Astrocyte (in vitro differentiated cells and primary cell): ENCODE measurements at regions not wholly inside any gene's neighbourhood (a gene's known extent, or its start where the extent isn't known, plus 50 kb on each side); places are given as distances from the start of the nearest gene placed in this dataset.

Source experiments
- DNase-seq: peaks from one replicate; pipeline ENCODE4 v3.0.0-alpha.2; 2010; ENCODE audit warnings: low read depth
- FAIRE-seq: peaks from 2 replicates; lab custom pipeline; 2011; peaks lifted over from hg19 to GRCh38; lab: Jason Lieb, UNC
- H2AFZ ChIP-seq: 2 replicates; pipeline ENCODE4 v1.6.0; 2012; ENCODE audit warnings: low read depth, low read length, inconsistent platforms
- H3K27ac ChIP-seq: 2 replicates; pipeline ENCODE4 v1.5.1; 2011; ENCODE audit warnings: low read depth, low read length, inconsistent platforms
- H3K27me3 ChIP-seq: 2 replicates; pipeline ENCODE4 v1.6.0; 2011; ENCODE audit warnings: low read length, inconsistent platforms; ENCODE audit not compliant: insufficient read depth
- H3K36me3 ChIP-seq: 2 replicates; pipeline ENCODE4 v1.5.1; 2011; ENCODE audit warnings: low read length, inconsistent platforms; ENCODE audit not compliant: insufficient read depth
- H3K4me1 ChIP-seq: 2 replicates; pipeline ENCODE4 v1.5.1; 2011; ENCODE audit warnings: low read length, inconsistent platforms; ENCODE audit not compliant: insufficient read depth
- H3K4me2 ChIP-seq: 2 replicates; pipeline ENCODE4 v1.6.0; 2012; ENCODE audit warnings: low read length, inconsistent platforms
- H3K4me3 ChIP-seq: 2 replicates; pipeline ENCODE4 v1.5.1; 2011; ENCODE audit warnings: low read depth, mild to moderate bottlenecking, low read length, inconsistent platforms; ENCODE audit not compliant: insufficient read depth
- H3K79me2 ChIP-seq: 2 replicates; pipeline ENCODE4 v1.6.0; 2012; ENCODE audit warnings: mild to moderate bottlenecking, low read length, inconsistent platforms; ENCODE audit not compliant: insufficient read depth
- H3K9ac ChIP-seq: 2 replicates; pipeline ENCODE4 v1.6.0; 2012; ENCODE audit warnings: mild to moderate bottlenecking, low read length, inconsistent platforms
- H3K9me3 ChIP-seq: 2 replicates; pipeline ENCODE4 v1.5.1; 2012; ENCODE audit warnings: low read depth, mild to moderate bottlenecking, low read length, inconsistent platforms; ENCODE audit not compliant: insufficient read depth
- H4K20me1 ChIP-seq: 2 replicates; pipeline ENCODE4 v1.6.0; 2012; ENCODE audit warnings: low read length, inconsistent platforms; ENCODE audit not compliant: insufficient read depth
- H3K27ac Mint-ChIP-seq: one replicate; pipeline ENCODE4 v1.8.0; 2021; ENCODE audit warnings: mild to moderate bottlenecking, mixed read lengths; ENCODE audit not compliant: unreplicated experiment
- H3K27me3 Mint-ChIP-seq: one replicate; pipeline ENCODE4 v1.8.0; 2021; ENCODE audit warnings: low read depth, mixed read lengths; ENCODE audit not compliant: unreplicated experiment
- H3K36me3 Mint-ChIP-seq: one replicate; pipeline ENCODE4 v1.8.0; 2021; ENCODE audit warnings: low read depth, mixed read lengths; ENCODE audit not compliant: unreplicated experiment
- H3K4me1 Mint-ChIP-seq: one replicate; pipeline ENCODE4 v1.8.0; 2021; ENCODE audit warnings: low read depth, mixed read lengths; ENCODE audit not compliant: unreplicated experiment
- H3K4me3 Mint-ChIP-seq: one replicate; pipeline ENCODE4 v1.8.0; 2021; ENCODE audit warnings: mild to moderate bottlenecking, moderate library complexity, mixed read lengths; ENCODE audit not compliant: unreplicated experiment
- H3K9me3 Mint-ChIP-seq: one replicate; pipeline ENCODE4 v1.8.0; 2021; ENCODE audit warnings: mild to moderate bottlenecking, mixed read lengths; ENCODE audit not compliant: unreplicated experiment
- CTCF ChIP-seq: IDR thresholded peaks from 2 replicates; pipeline ENCODE4 v1.5.1; 2011; ENCODE audit warnings: low read depth, mild to moderate bottlenecking, inconsistent platforms, low read length, moderate library complexity; ENCODE audit not compliant: insufficient read depth
- EZH2 ChIP-seq: IDR thresholded peaks from 2 replicates; pipeline ENCODE4 v1.6.1; 2012; ENCODE audit warnings: mild to moderate bottlenecking, low read length, inconsistent platforms; ENCODE audit not compliant: insufficient read depth

- Mint-ChIP-seq H3K27ac (no peak overlapping the region), H3K27me3 (peaks cover 67% of the 10 kb centered on the region), H3K36me3 (no peaks in the 10 kb centered on the region), H3K4me1 (no peaks in the 10 kb centered on the region), H3K9me3 (peaks cover 11% of the 10 kb centered on the region), H3K4me3 (no peak overlapping the region)
- TF ChIP-seq EZH2 (no peak), CTCF (no peak)
- Histone ChIP-seq H3K36me3 (no peaks in the 10 kb centered on the region), H3K9ac (no peak overlapping the region), H2AFZ (no peak overlapping the region), H3K79me2 (no peaks in the 10 kb centered on the region), H3K9me3 (no peaks in the 10 kb centered on the region), H3K27ac (no peak overlapping the region), H3K4me1 (no peaks in the 10 kb centered on the region), H3K4me2 (no peak overlapping the region), H3K27me3 (no peaks in the 10 kb centered on the region), H3K4me3 (no peak overlapping the region), H4K20me1 (no peaks in the 10 kb centered on the region)
- DNase-seq (no peak), FAIRE-seq (no peak)
Measured at GRCh38 chr4:82108506-82108905, 265.3 kb downstream of the HNRNPD start.

GRCh38 chr4:82104578-82104977 is 269.2 kb downstream of the HNRNPD start:
- H3K27ac Mint-ChIP-seq, result no peak overlapping the region
- H3K36me3 ChIP-seq, result no peaks in the 10 kb centered on the region
- no peak for DNase-seq
- no peaks in the 10 kb centered on the region for H3K27me3 ChIP-seq
- no peaks in the 10 kb centered on the region for H3K79me2 ChIP-seq
- H4K20me1 ChIP-seq, result no peaks in the 10 kb centered on the region
- no peak for TF ChIP-seq CTCF
- TF ChIP-seq EZH2, result no peak
- no peak overlapping the region for H3K4me3 Mint-ChIP-seq
- no peak overlapping the region for H3K9ac ChIP-seq
- H3K4me2 ChIP-seq, result no peak overlapping the region
- H3K27me3 Mint-ChIP-seq, result peaks cover 68% of the 10 kb centered on the region
- H2AFZ ChIP-seq, result no peak overlapping the region
- no peak overlapping the region for H3K27ac ChIP-seq
- H3K4me1 Mint-ChIP-seq, result peaks cover 10% of the 10 kb centered on the region
- H3K9me3 Mint-ChIP-seq, result peaks cover 7% of the 10 kb centered on the region
- no peaks in the 10 kb centered on the region for H3K4me1 ChIP-seq
- no peak for FAIRE-seq
- H3K9me3 ChIP-seq, result no peaks in the 10 kb centered on the region
- H3K36me3 Mint-ChIP-seq, result no peaks in the 10 kb centered on the region
- H3K4me3 ChIP-seq, result no peak overlapping the region

GRCh38 chr4:82099928-82100579 is 273.7 kb downstream of the HNRNPD start:
- Mint-ChIP-seq H3K27me3 (peaks cover 54% of the 10 kb centered on the region), H3K9me3 (peaks cover 3% of the 10 kb centered on the region), H3K27ac (no peak overlapping the region), H3K4me3 (no peak overlapping the region), H3K4me1 (peaks cover 21% of the 10 kb centered on the region), H3K36me3 (no peaks in the 10 kb centered on the region)
- Histone ChIP-seq H3K4me3 (no peak overlapping the region), H2AFZ (no peak overlapping the region), H3K4me1 (no peaks in the 10 kb centered on the region), H3K27me3 (peaks cover 2% of the 10 kb centered on the region), H3K79me2 (no peaks in the 10 kb centered on the region), H3K9ac (no peak overlapping the region), H3K9me3 (no peaks in the 10 kb centered on the region), H3K36me3 (no peaks in the 10 kb centered on the region), H4K20me1 (no peaks in the 10 kb centered on the region), H3K27ac (no peak overlapping the region), H3K4me2 (no peak overlapping the region)
- FAIRE-seq, result no peak
- TF ChIP-seq EZH2 (no peak), CTCF (no peak)
- DNase-seq, result no peak
